NB4 (cell line): ENCODE measurements at regions not wholly inside any gene's neighbourhood (a gene's known extent, or its start where the extent isn't known, plus 50 kb on each side); places are given as distances from the start of the nearest gene placed in this dataset.

Experiments
- MYC ChIP-seq: IDR thresholded peaks from 2 replicates; pipeline ENCODE4 v1.6.1; 2011; ENCODE audit warnings: low read depth, low read length
- TF ChIP-seq, protein P1 (sequence below): IDR thresholded peaks from one replicate; pipeline ENCODE4 v1.5.1; 2012; ENCODE audit warnings: low read depth, low read length
- TF ChIP-seq, protein P2 (sequence below): IDR thresholded peaks from 2 replicates; pipeline ENCODE4 v1.6.1; 2011; ENCODE audit warnings: low read depth, low read length

DNA sequence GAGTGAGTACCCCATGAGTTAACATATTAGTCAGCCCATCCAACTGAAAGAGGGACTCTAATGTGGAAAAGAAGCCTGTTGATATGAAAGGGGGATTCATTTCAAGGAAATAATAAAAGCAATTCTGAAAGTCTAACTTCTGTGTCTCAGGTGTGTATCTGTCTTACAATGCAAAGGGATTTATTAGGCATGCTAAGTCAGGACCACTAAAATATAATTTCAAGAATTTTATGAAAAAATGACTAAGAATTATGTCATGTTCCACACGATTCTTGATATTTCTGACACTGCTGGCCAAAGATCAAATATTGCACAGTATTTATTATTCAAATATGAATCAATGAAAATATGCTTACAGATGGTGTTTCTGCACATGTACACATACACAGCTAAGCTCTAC is 130.8 kb downstream of the KLF12 start:
- TF ChIP-seq, protein P1, sequence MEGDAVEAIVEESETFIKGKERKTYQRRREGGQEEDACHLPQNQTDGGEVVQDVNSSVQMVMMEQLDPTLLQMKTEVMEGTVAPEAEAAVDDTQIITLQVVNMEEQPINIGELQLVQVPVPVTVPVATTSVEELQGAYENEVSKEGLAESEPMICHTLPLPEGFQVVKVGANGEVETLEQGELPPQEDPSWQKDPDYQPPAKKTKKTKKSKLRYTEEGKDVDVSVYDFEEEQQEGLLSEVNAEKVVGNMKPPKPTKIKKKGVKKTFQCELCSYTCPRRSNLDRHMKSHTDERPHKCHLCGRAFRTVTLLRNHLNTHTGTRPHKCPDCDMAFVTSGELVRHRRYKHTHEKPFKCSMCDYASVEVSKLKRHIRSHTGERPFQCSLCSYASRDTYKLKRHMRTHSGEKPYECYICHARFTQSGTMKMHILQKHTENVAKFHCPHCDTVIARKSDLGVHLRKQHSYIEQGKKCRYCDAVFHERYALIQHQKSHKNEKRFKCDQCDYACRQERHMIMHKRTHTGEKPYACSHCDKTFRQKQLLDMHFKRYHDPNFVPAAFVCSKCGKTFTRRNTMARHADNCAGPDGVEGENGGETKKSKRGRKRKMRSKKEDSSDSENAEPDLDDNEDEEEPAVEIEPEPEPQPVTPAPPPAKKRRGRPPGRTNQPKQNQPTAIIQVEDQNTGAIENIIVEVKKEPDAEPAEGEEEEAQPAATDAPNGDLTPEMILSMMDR = no peak
- TF ChIP-seq, protein P2, sequence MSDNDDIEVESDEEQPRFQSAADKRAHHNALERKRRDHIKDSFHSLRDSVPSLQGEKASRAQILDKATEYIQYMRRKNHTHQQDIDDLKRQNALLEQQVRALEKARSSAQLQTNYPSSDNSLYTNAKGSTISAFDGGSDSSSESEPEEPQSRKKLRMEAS = no peak
- no peak for TF ChIP-seq MYC
